ENCODE measurements at regions not wholly inside any gene's neighbourhood (a gene's known extent, or its start where the extent isn't known, plus 50 kb on each side); places are given as distances from the start of the nearest gene placed in this dataset.

DNA sequence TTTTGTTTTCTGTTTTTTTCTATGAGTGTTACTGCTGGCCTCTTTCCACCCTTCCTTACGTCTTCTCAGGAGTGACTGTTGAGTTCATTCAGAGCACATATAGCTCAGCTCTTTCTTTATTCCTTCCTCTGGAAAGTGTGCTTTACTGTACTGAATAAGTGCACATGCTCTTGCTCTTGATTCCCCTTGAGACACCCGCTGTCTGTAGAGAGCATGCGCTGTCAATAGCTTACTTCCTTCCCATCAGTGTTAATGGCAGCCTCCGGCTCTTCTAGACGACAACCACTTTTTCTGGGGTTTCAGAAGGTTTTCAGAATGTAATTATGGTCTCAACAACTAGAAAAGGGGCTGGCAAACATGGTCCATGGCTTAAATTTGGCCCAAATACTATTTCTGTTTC lies 504.9 kb downstream of the C4orf33 start:
- H3K4me3 ChIP-seq (ENCODE audit: low read depth, low read length): no peak overlapping the region
- no peaks in the 10 kb centered on the region for H3K79me2 ChIP-seq (ENCODE audit: control insufficient read depth, insufficient read depth, low read length, unreplicated experiment)
- H3K27ac ChIP-seq (ENCODE audit: low read depth, low read length): no peak overlapping the region
- no peak overlapping the region for H2AFZ ChIP-seq (ENCODE audit: low read length, unreplicated experiment)
- no peaks in the 10 kb centered on the region for H3K36me3 ChIP-seq (ENCODE audit: insufficient read depth, low read length)
- H3K4me1 ChIP-seq (ENCODE audit: control insufficient read depth, insufficient read depth, low read length, unreplicated experiment): no peaks in the 10 kb centered on the region
- no peaks in the 10 kb centered on the region for H3K27me3 ChIP-seq (ENCODE audit: insufficient read depth, low read length)

- Histone ChIP-seq H3K4me1 (ENCODE audit: control insufficient read depth, insufficient read depth, low read length, unreplicated experiment) (no peaks in the 10 kb centered on the region), H3K4me3 (ENCODE audit: low read depth, low read length) (no peak overlapping the region), H2AFZ (ENCODE audit: low read length, unreplicated experiment) (no peak overlapping the region), H3K27ac (ENCODE audit: low read depth, low read length) (no peak overlapping the region), H3K79me2 (ENCODE audit: control insufficient read depth, insufficient read depth, low read length, unreplicated experiment) (no peaks in the 10 kb centered on the region), H3K36me3 (ENCODE audit: insufficient read depth, low read length) (no peaks in the 10 kb centered on the region), H3K27me3 (ENCODE audit: insufficient read depth, low read length) (no peaks in the 10 kb centered on the region)
Observed at GRCh38 chr4:129602447-129602846, 506.5 kb downstream of the C4orf33 start.

DNA sequence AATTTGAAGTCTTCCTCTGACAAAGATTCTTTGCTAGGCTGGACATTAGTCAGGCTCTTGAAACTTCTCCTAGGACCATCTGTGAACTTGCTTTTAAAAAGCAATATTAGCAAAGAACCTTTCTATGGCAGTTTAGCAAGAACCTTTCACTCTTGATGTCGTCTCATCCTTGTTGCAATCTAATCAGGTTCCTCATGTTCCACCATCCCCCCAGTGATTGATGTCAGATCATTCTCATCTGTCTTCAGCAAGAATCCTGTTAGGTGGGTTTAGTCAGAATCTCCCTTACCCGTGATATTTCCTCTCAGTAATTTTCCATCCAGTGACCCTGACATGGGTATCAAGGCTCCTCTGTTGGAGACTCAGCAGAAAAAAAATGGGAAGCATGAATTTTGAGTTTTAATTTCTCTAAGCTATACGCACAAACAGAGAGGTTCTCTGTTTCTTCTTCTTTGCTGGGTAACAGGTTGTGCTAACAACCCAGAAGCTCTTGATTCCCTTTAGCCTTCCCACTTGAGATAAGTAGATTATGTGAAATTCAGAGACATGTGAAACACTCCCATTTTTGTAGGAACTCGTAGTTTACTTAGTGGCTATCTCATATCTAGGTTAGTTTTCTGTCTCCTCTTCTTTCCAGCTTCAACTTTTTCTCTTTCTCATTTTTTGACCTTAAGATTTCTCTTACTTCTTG lies 507.4 kb downstream of the C4orf33 start:
- no peaks in the 10 kb centered on the region for H3K4me1 ChIP-seq (ENCODE audit: control insufficient read depth, insufficient read depth, low read length, unreplicated experiment)
- H3K27ac ChIP-seq (ENCODE audit: low read depth, low read length): no peak overlapping the region
- H2AFZ ChIP-seq (ENCODE audit: low read length, unreplicated experiment): no peak overlapping the region
- H3K4me3 ChIP-seq (ENCODE audit: low read depth, low read length): no peak overlapping the region
- no peaks in the 10 kb centered on the region for H3K36me3 ChIP-seq (ENCODE audit: insufficient read depth, low read length)
- H3K79me2 ChIP-seq (ENCODE audit: control insufficient read depth, insufficient read depth, low read length, unreplicated experiment): no peaks in the 10 kb centered on the region
- no peaks in the 10 kb centered on the region for H3K27me3 ChIP-seq (ENCODE audit: insufficient read depth, low read length)

DNA sequence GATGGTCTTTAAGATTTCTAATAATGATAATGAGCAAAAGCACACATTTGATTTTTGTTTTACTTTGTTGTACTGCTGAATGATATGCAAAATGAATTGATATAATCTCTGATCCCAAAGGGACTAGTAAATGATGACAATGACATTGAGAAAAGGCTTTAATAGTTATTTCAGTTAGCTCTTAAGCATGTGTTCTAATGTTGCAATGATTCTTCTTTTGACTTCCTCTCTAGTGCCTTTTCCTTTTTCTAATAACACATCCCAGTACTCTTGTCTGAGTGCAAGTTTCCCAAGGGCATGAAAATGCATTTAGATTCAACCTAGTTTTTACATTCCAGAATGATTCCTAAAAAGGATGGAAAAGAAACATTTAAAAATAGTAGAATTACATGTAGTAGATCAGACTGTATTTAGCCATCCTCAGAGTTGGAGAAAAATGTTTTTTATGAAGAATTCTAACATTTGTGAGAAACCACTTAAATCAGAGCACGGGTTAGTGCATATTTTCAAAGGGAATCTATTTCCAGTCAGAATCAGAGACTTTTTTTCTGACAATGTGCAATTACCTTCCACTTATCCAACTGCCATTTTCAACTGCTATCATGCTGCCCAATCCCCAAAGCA lies 508.8 kb downstream of the C4orf33 start:
- no peaks in the 10 kb centered on the region for H3K4me1 ChIP-seq (ENCODE audit: control insufficient read depth, insufficient read depth, low read length, unreplicated experiment)
- no peak overlapping the region for H3K27ac ChIP-seq (ENCODE audit: low read depth, low read length)
- no peaks in the 10 kb centered on the region for H3K36me3 ChIP-seq (ENCODE audit: insufficient read depth, low read length)
- no peak overlapping the region for H2AFZ ChIP-seq (ENCODE audit: low read length, unreplicated experiment)
- H3K27me3 ChIP-seq (ENCODE audit: insufficient read depth, low read length): no peaks in the 10 kb centered on the region
- H3K4me3 ChIP-seq (ENCODE audit: low read depth, low read length): no peak overlapping the region
- H3K79me2 ChIP-seq (ENCODE audit: control insufficient read depth, insufficient read depth, low read length, unreplicated experiment): no peaks in the 10 kb centered on the region

DNA sequence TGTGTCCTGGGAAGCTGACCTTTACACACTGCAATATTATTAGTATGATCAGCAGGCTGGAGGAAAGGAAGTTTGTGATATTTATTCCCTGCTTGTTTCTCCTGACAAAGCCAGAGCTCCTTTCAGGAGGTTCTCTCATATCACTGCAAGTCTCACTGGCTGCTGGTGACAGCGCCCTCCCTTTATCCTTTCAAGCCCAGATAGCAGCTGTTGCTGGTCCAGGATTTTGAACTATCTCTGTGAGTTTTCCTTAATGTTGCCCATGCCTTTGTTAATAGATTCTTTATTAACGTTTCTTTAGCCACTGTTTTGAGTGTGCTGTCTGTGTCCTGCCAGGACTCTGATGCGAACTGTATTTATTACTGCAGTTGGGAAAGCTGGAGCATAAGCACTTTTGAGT lies 518.7 kb downstream of the C4orf33 start:
- H3K27ac ChIP-seq (ENCODE audit: low read depth, low read length): no peak overlapping the region
- no peak overlapping the region for H2AFZ ChIP-seq (ENCODE audit: low read length, unreplicated experiment)
- no peaks in the 10 kb centered on the region for H3K79me2 ChIP-seq (ENCODE audit: control insufficient read depth, insufficient read depth, low read length, unreplicated experiment)
- H3K4me3 ChIP-seq (ENCODE audit: low read depth, low read length): no peak overlapping the region
- peaks cover 4% of the 10 kb centered on the region; the same call in 1 of the 2 replicates for H3K27me3 ChIP-seq (ENCODE audit: insufficient read depth, low read length)
- no peaks in the 10 kb centered on the region for H3K36me3 ChIP-seq (ENCODE audit: insufficient read depth, low read length)
- no peaks in the 10 kb centered on the region for H3K4me1 ChIP-seq (ENCODE audit: control insufficient read depth, insufficient read depth, low read length, unreplicated experiment)

GRCh38 chr4:129622566-129622965 lies 526.6 kb downstream of the C4orf33 start:
- no peaks in the 10 kb centered on the region; the same call in 1 of the 2 replicates for H3K27me3 ChIP-seq (ENCODE audit: insufficient read depth, low read length)
- H3K36me3 ChIP-seq (ENCODE audit: insufficient read depth, low read length): no peaks in the 10 kb centered on the region
- no peaks in the 10 kb centered on the region for H3K79me2 ChIP-seq (ENCODE audit: control insufficient read depth, insufficient read depth, low read length, unreplicated experiment)
- H3K4me1 ChIP-seq (ENCODE audit: control insufficient read depth, insufficient read depth, low read length, unreplicated experiment): no peaks in the 10 kb centered on the region
- no peak overlapping the region for H2AFZ ChIP-seq (ENCODE audit: low read length, unreplicated experiment)
- H3K27ac ChIP-seq (ENCODE audit: low read depth, low read length): no peak overlapping the region
- no peak overlapping the region for H3K4me3 ChIP-seq (ENCODE audit: low read depth, low read length)

- Histone ChIP-seq H3K4me3 (ENCODE audit: low read depth, low read length) (no peak overlapping the region), H3K4me1 (ENCODE audit: control insufficient read depth, insufficient read depth, low read length, unreplicated experiment) (no peaks in the 10 kb centered on the region), H3K79me2 (ENCODE audit: control insufficient read depth, insufficient read depth, low read length, unreplicated experiment) (no peaks in the 10 kb centered on the region), H3K27ac (ENCODE audit: low read depth, low read length) (no peak overlapping the region), H2AFZ (ENCODE audit: low read length, unreplicated experiment) (no peak overlapping the region), H3K27me3 (ENCODE audit: insufficient read depth, low read length) (no peaks in the 10 kb centered on the region; the same call in 1 of the 2 replicates), H3K36me3 (ENCODE audit: insufficient read depth, low read length) (no peaks in the 10 kb centered on the region)
Observed at GRCh38 chr4:129623233-129623875, 527.4 kb downstream of the C4orf33 start.

- no peaks in the 10 kb centered on the region for H3K79me2 ChIP-seq (ENCODE audit: control insufficient read depth, insufficient read depth, low read length, unreplicated experiment)
- 0 out of 2 replicates have a peak, but pooled peaks cover 9% of the 10 kb centered on the region for H3K27me3 ChIP-seq (ENCODE audit: insufficient read depth, low read length)
- no peak overlapping the region for H3K4me3 ChIP-seq (ENCODE audit: low read depth, low read length)
- no peaks in the 10 kb centered on the region for H3K4me1 ChIP-seq (ENCODE audit: control insufficient read depth, insufficient read depth, low read length, unreplicated experiment)
- no peak overlapping the region for H2AFZ ChIP-seq (ENCODE audit: low read length, unreplicated experiment)
- H3K27ac ChIP-seq (ENCODE audit: low read depth, low read length): no peak overlapping the region
- no peaks in the 10 kb centered on the region for H3K36me3 ChIP-seq (ENCODE audit: insufficient read depth, low read length)
Observed at GRCh38 chr4:129641179-129641578, 545.2 kb downstream of the C4orf33 start.

DNA sequence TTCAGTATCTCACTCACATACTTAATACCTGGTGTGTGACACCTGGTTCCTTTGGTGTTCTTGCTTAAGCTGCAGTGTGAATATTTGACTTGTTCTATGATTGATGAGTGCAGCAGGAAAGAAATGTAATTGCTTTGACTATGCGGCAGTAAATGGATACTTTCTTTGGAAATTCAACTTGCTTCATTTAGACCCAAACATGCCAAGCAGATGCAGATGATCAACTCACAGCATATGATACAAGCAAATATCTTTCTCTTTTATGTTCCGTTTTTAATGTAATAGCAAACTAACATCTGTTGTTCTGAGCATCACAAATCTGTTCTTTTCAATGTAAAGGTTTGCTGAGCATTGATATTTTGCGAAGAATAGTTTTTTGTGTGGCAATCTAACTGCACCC lies 549.5 kb downstream of the C4orf33 start:
- H3K79me2 ChIP-seq (ENCODE audit: control insufficient read depth, insufficient read depth, low read length, unreplicated experiment): no peaks in the 10 kb centered on the region
- no peak overlapping the region for H3K27ac ChIP-seq (ENCODE audit: low read depth, low read length)
- H3K4me3 ChIP-seq (ENCODE audit: low read depth, low read length): no peak overlapping the region
- 0 out of 2 replicates have a peak, but pooled peaks cover 9% of the 10 kb centered on the region for H3K27me3 ChIP-seq (ENCODE audit: insufficient read depth, low read length)
- no peaks in the 10 kb centered on the region for H3K36me3 ChIP-seq (ENCODE audit: insufficient read depth, low read length)
- no peaks in the 10 kb centered on the region for H3K4me1 ChIP-seq (ENCODE audit: control insufficient read depth, insufficient read depth, low read length, unreplicated experiment)
- no peak overlapping the region for H2AFZ ChIP-seq (ENCODE audit: low read length, unreplicated experiment)

GRCh38 chr4:129668092-129668491 lies 572.1 kb downstream of the C4orf33 start:
- no peak overlapping the region for H3K4me3 ChIP-seq (ENCODE audit: low read depth, low read length)
- no peaks in the 10 kb centered on the region for H3K27me3 ChIP-seq (ENCODE audit: insufficient read depth, low read length)
- H3K79me2 ChIP-seq (ENCODE audit: control insufficient read depth, insufficient read depth, low read length, unreplicated experiment): no peaks in the 10 kb centered on the region
- no peak overlapping the region for H3K27ac ChIP-seq (ENCODE audit: low read depth, low read length)
- no peaks in the 10 kb centered on the region for H3K36me3 ChIP-seq (ENCODE audit: insufficient read depth, low read length)
- no peaks in the 10 kb centered on the region for H3K4me1 ChIP-seq (ENCODE audit: control insufficient read depth, insufficient read depth, low read length, unreplicated experiment)
- H2AFZ ChIP-seq (ENCODE audit: low read length, unreplicated experiment): no peak overlapping the region

- H3K27me3 ChIP-seq (ENCODE audit: insufficient read depth, low read length): no peaks in the 10 kb centered on the region
- H3K79me2 ChIP-seq (ENCODE audit: control insufficient read depth, insufficient read depth, low read length, unreplicated experiment): no peaks in the 10 kb centered on the region
- no peaks in the 10 kb centered on the region for H3K36me3 ChIP-seq (ENCODE audit: insufficient read depth, low read length)
- H2AFZ ChIP-seq (ENCODE audit: low read length, unreplicated experiment): no peak overlapping the region
- H3K4me3 ChIP-seq (ENCODE audit: low read depth, low read length): no peak overlapping the region
- H3K27ac ChIP-seq (ENCODE audit: low read depth, low read length): no peak overlapping the region
- H3K4me1 ChIP-seq (ENCODE audit: control insufficient read depth, insufficient read depth, low read length, unreplicated experiment): no peaks in the 10 kb centered on the region
Observed at GRCh38 chr4:129672941-129673340, 577.0 kb downstream of the C4orf33 start.

Measured in ACC112 (cell line).